GM19023 (cell line): ENCODE measurements at regions not wholly inside any gene's neighbourhood (a gene's known extent, or its start where the extent isn't known, plus 50 kb on each side); places are given as distances from the start of the nearest gene placed in this dataset.

Source experiments
- ATAC-seq: cut with Tn5 transposase; IDR thresholded peaks from one replicate; pipeline ENCODE4 v1.9.1; 2021; ENCODE audit warnings: mild to moderate bottlenecking, moderate library complexity; ENCODE audit not compliant: unreplicated experiment

- no peak for ATAC-seq
Measured at GRCh38 chr13:110097013-110097412, 209.9 kb downstream of the COL4A1 start.

GRCh38 chr13:110092831-110093247 is 214.1 kb downstream of the COL4A1 start:
- no peak for ATAC-seq

GRCh38 chr13:110089815-110090214 is 217.1 kb downstream of the COL4A1 start:
- no peak for ATAC-seq

GRCh38 chr13:110089100-110089499 is 217.9 kb downstream of the COL4A1 start:
- no peak for ATAC-seq

GRCh38 chr13:110073982-110074381 is 233.0 kb downstream of the COL4A1 start:
- no peak for ATAC-seq

- ATAC-seq = no peak
Measured at GRCh38 chr13:110070511-110071120, 236.3 kb downstream of the COL4A1 start.

GRCh38 chr13:110070046-110070445 is 236.9 kb downstream of the COL4A1 start:
- ATAC-seq = no peak

GRCh38 chr13:110068176-110068473 is 238.8 kb downstream of the COL4A1 start:
- ATAC-seq = no peak

- no peak for ATAC-seq
Measured at GRCh38 chr13:110067355-110068175, 239.4 kb downstream of the COL4A1 start.

GRCh38 chr13:110065780-110066179 is 241.2 kb downstream of the COL4A1 start:
- no peak for ATAC-seq

- no peak for ATAC-seq
Measured at GRCh38 chr13:110063490-110064421, 243.2 kb downstream of the COL4A1 start.

- ATAC-seq = no peak
Measured at GRCh38 chr13:110062777-110063442, 244.0 kb downstream of the COL4A1 start.

GRCh38 chr13:110062077-110062776 is 244.7 kb downstream of the COL4A1 start:
- no peak for ATAC-seq

GRCh38 chr13:110061270-110061669 is 245.7 kb downstream of the COL4A1 start:
- ATAC-seq = no peak

GRCh38 chr13:110057052-110057451 is 249.9 kb downstream of the COL4A1 start:
- no peak for ATAC-seq

- no peak for ATAC-seq
Measured at GRCh38 chr13:110056640-110057039, 250.3 kb downstream of the COL4A1 start.

- ATAC-seq = peak; percentile 84
Measured at GRCh38 chr13:110055089-110055488, 251.9 kb downstream of the COL4A1 start.

- no peak for ATAC-seq
Measured at GRCh38 chr13:110054041-110054440, 252.9 kb downstream of the COL4A1 start.

GRCh38 chr13:110047496-110047895 is 259.5 kb downstream of the COL4A1 start:
- no peak for ATAC-seq

- no peak for ATAC-seq
Measured at GRCh38 chr13:110046811-110047210, 260.1 kb downstream of the COL4A1 start.
